ENCODE measurements at regions not wholly inside any gene's neighbourhood (a gene's known extent, or its start where the extent isn't known, plus 50 kb on each side); places are given as distances from the start of the nearest gene placed in this dataset.

GRCh38 chr16:6200271-6200670, 1102.7 kb upstream of the EEF2KMT start:
- no peak for TF ChIP-seq CTCF (IDR thresholded peaks at IDR 0.05; ENCODE audit: insufficient read depth, low read depth, low read length)
- ChIA-PET POLR2A (no interaction called here), CTCF (no interaction called here)
- no peaks in the 10 kb centered on the region for H3K36me3 ChIP-seq (ENCODE audit: control insufficient read depth, insufficient read depth, low read length)
- H3K4me3 ChIP-seq (ENCODE audit: low read depth, low read length) = no peak overlapping the region
- H3K27me3 ChIP-seq (ENCODE audit: control insufficient read depth, insufficient read depth, low read length) = no peaks in the 10 kb centered on the region
- no peak for DNase-seq (ENCODE audit: low read depth)

GRCh38 chr16:6195966-6196365, 1098.4 kb upstream of the EEF2KMT start:
- no peak for TF ChIP-seq CTCF (IDR thresholded peaks at IDR 0.05; ENCODE audit: insufficient read depth, low read depth, low read length)
- Histone ChIP-seq H3K4me3 (ENCODE audit: low read depth, low read length) (no peak overlapping the region), H3K36me3 (ENCODE audit: control insufficient read depth, insufficient read depth, low read length) (no peaks in the 10 kb centered on the region), H3K27me3 (ENCODE audit: control insufficient read depth, insufficient read depth, low read length) (no peaks in the 10 kb centered on the region)
- ChIA-PET POLR2A (no interaction called here), CTCF (no interaction called here)
- DNase-seq (ENCODE audit: low read depth) = no peak

- no peak overlapping the region for H3K4me3 ChIP-seq (ENCODE audit: low read depth, low read length)
- CTCF ChIA-PET = no interaction called here
- no peaks in the 10 kb centered on the region for H3K36me3 ChIP-seq (ENCODE audit: control insufficient read depth, insufficient read depth, low read length)
- TF ChIP-seq CTCF (IDR thresholded peaks at IDR 0.05; ENCODE audit: insufficient read depth, low read depth, low read length) = no peak
- no peaks in the 10 kb centered on the region for H3K27me3 ChIP-seq (ENCODE audit: control insufficient read depth, insufficient read depth, low read length)
- POLR2A ChIA-PET = no interaction called here
- no peak for DNase-seq (ENCODE audit: low read depth)
Observed at GRCh38 chr16:6193718-6194117, 1096.1 kb upstream of the EEF2KMT start.

GRCh38 chr16:6192984-6193383, 1095.4 kb upstream of the EEF2KMT start:
- DNase-seq (ENCODE audit: low read depth) = no peak
- no peak overlapping the region for H3K4me3 ChIP-seq (ENCODE audit: low read depth, low read length)
- no peak for TF ChIP-seq CTCF (IDR thresholded peaks at IDR 0.05; ENCODE audit: insufficient read depth, low read depth, low read length)
- ChIA-PET POLR2A (no interaction called here), CTCF (no interaction called here)
- H3K36me3 ChIP-seq (ENCODE audit: control insufficient read depth, insufficient read depth, low read length) = no peaks in the 10 kb centered on the region
- H3K27me3 ChIP-seq (ENCODE audit: control insufficient read depth, insufficient read depth, low read length) = no peaks in the 10 kb centered on the region

- Histone ChIP-seq H3K27me3 (ENCODE audit: control insufficient read depth, insufficient read depth, low read length) (no peaks in the 10 kb centered on the region), H3K4me3 (ENCODE audit: low read depth, low read length) (no peak overlapping the region), H3K36me3 (ENCODE audit: control insufficient read depth, insufficient read depth, low read length) (no peaks in the 10 kb centered on the region)
- CTCF ChIA-PET = no interaction called here
- no peak for TF ChIP-seq CTCF (IDR thresholded peaks at IDR 0.05; ENCODE audit: insufficient read depth, low read depth, low read length)
- POLR2A ChIA-PET = no interaction called here
- no peak for DNase-seq (ENCODE audit: low read depth)
Observed at GRCh38 chr16:6192532-6192931, 1094.9 kb upstream of the EEF2KMT start.
